GM19324 (cell line): ENCODE measurements at regions not wholly inside any gene's neighbourhood (a gene's known extent, or its start where the extent isn't known, plus 50 kb on each side); places are given as distances from the start of the nearest gene placed in this dataset.

Experiments used
- ATAC-seq: cut with Tn5 transposase; IDR thresholded peaks from one replicate; pipeline ENCODE4 v1.9.1; 2021; ENCODE audit warnings: mild to moderate bottlenecking, moderate library complexity; ENCODE audit not compliant: unreplicated experiment, low FRiP score

DNA sequence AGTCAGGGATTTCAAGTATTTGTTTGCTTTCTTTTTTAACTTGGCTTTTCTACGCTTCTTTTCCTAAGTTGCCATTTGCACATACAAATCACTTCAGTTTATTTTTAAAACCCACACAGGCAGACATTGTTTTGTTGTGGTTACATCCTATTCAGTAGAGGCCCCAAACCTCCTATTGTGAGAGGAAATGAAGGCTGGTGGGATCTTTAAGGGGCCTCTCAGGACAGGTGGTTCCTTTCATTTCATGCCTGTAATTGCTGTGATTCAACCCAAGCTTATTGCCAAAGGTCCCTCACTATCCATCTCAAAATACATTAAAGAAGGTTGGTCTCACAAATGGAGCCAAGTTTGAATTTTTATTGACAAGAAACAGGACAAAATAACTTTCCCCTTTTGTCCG lies 257.1 kb downstream of the ADAMTS20 start:
- no peak for ATAC-seq

DNA sequence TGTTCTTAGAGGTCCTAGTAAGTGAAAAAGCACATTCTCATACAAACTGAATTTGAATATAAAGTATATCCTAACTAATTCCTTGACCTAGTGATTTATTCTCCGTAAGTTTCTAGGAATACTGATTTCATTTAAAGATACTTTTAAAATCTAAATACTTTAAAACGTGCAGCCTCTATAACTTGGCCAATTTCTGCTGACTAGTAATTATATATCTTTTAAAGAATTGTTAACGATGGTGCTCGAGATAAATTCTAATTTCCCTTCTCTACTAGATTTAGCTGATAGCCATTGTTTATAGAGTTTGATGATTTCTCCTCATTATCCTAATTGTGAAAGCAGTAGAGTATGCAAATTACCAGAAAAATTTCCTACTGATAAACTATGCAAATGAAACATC lies 257.9 kb downstream of the ADAMTS20 start:
- ATAC-seq: no peak

GRCh38 chr12:43293396-43293795 lies 258.6 kb downstream of the ADAMTS20 start:
- ATAC-seq: no peak

- no peak for ATAC-seq
Measured at GRCh38 chr12:43292699-43293098, 259.3 kb downstream of the ADAMTS20 start.

- ATAC-seq: no peak
Measured at GRCh38 chr12:43291516-43291915, 260.5 kb downstream of the ADAMTS20 start.

DNA sequence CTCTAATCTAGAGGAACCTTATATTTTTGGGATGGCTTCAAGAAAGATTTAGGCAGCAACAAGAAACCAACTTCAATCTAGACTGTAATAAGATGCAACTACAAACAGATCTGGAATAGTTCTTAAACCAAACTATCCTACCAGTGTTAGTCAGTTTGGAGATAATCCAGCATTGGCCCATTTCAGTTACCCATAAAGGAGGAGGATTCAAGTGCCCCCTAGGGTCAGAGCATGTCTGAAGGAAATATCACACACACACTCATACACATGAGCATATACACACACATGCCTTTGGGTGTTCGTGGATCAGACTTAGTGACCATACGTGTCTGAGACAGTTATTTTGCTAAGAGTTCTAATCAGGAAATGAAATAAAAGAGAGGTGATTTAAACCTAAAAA lies 261.2 kb downstream of the ADAMTS20 start:
- no peak for ATAC-seq

GRCh38 chr12:43289426-43289801 lies 262.6 kb downstream of the ADAMTS20 start:
- ATAC-seq: no peak

- ATAC-seq: no peak
Measured at GRCh38 chr12:43288671-43289425, 263.2 kb downstream of the ADAMTS20 start.

GRCh38 chr12:43287706-43288383 lies 264.2 kb downstream of the ADAMTS20 start:
- no peak for ATAC-seq

GRCh38 chr12:43286986-43287385 lies 265.0 kb downstream of the ADAMTS20 start:
- ATAC-seq: no peak

DNA sequence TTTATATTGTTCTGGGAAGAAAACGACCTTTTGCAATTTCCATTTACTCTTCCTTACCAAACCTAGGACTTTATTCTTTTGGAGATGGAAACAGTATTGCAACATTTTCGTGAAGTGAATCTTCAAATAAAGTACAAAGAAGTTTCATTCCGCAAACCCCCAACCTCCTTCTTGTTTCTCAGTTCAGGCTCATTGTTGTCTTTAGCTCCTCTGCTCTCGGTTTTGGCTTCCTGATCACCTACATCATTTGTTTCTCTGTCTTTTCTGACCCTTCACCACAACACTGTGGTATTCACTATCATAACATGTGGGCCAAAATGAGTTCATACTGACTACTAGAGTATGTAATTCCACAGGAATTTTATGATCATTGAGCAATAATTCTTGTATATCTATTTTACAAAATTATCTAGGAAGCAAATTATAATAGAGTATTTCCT lies 266.8 kb downstream of the ADAMTS20 start:
- no peak for ATAC-seq

- ATAC-seq: no peak
Measured at GRCh38 chr12:43284486-43285158, 267.4 kb downstream of the ADAMTS20 start.

- ATAC-seq: no peak
Measured at GRCh38 chr12:43283206-43283605, 268.8 kb downstream of the ADAMTS20 start.

DNA sequence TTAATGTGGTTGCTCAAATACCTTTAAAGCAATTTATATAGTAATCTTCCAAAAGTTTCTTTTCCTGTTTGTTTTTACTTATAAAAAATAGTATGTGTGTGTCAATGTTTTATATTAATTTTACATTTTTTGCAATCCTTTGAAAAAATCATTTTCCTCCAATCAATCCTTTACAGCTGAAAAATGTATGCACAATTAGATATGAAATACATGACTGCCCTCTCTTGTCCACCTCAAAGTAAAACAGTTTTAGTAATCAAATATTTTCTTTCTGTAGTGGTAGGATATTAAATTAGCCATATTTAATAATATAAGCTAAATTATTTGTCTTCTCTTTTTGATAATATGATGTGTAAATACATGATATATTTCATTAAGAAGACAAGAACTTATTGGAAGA lies 269.9 kb downstream of the ADAMTS20 start:
- ATAC-seq: no peak

DNA sequence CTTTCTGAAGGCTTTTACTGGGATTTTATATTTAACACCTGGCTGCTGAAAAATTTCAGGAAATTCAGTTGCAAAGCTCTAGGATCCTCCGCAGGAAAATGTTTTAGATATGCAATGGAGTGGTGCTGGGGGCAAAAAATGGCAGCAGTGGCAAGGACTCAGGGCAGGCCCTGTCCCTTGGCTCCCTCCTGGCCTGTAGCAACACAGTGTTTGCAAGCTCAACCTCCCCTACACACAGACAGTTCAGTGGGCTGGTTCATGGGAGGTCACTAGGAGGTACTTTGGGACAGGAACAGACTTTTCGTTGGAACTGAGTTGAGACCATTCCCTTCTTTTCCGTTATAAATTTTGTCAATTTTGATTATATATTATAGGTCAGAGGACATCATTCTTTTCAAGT lies 270.4 kb downstream of the ADAMTS20 start:
- no peak for ATAC-seq

DNA sequence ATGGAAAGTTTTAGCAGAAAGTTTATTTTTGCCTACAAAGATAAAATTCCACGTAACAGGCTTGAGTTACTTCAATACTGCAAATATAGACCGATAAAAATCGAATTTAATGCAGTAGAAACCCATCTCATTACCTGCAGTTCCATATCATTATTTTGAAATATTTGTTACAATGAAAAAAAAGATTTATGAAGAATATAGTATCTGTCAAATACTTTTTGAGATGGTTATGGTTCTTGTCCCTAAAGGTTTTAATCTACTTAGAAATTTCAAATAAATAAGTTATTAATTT lies 273.5 kb downstream of the ADAMTS20 start:
- ATAC-seq: no peak

DNA sequence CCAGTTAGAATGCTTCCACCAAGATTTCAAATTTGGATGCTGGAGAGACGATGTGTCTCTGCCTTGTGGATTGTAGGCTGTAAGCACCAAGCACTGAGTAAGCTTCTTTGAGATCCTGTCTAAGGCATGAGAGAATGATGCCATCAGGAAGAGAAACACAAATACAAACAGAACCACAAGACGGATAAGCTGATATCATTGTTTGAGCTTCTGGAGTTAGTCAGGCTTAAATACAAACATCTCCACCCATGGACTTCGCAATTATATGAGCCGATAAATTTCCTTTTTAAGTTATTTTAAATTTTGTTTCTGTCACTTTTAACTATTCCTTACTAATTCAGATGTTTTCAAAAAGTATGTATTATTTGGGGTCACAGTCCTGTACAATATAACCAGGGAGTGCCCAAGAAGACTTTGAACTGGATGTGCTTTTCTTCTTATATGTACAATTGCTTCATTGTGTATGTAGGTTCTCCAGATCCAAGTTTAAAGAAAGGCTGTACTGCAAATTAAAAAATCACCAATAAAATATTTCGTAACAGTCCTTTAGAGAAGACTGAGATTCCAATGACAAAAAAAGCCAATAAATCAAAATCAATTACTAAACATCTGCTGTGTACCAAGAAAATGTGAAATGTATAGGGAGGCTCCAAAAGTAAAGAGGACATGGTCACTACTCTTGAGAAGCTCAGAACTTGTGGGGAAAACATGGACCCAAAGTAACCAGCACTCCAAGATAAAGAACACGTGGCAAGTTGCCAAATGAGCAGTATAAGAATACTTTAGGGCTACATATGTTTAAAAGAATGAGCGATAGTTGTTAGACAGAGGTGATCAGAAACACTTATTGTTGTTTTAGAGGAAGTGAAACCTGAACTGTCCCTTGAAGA lies 274.1 kb downstream of the ADAMTS20 start:
- peak; percentile 62 for ATAC-seq

GRCh38 chr12:43273467-43273866 lies 278.5 kb downstream of the ADAMTS20 start:
- no peak for ATAC-seq

GRCh38 chr12:43271659-43272058 lies 280.3 kb downstream of the ADAMTS20 start:
- no peak for ATAC-seq

DNA sequence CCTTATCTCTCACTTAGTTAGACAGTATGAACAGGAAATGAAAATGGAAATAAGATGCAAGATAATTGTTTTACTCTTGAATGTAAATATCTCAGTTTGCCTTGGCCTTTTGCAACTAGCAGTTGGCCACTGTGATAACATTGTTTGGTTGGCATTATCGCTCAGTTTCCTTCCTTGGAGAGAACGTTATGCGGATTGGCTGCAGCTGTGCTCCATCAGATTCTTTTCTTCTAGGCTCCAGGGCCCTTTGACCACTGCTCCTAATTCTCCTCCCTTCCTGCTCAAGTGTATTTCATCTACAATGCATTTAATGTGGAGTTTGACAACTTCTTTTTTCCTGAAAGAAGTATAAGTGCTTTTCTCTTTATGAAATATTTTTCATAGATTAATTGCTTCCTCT lies 284.2 kb downstream of the ADAMTS20 start:
- ATAC-seq: no peak

DNA sequence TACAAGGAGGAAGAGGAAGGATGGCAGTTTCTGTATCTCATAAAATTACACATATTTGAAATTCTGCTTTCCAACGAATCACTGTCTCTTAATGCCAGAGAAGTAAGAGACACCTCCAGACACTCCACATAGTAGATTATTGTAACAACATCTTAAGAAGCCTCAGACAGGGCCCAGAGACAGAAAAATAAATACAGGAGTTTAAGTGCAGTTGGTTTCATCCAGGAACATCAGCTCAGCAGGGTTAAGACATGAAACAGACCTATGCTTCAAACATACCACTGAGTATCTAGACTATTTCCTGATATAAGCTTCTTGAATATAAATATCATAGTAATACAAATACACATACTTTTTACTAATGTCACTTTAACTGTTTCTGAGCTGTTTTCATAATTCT lies 290.3 kb downstream of the ADAMTS20 start:
- no peak for ATAC-seq
